IMR-90 (cell line): ENCODE measurements at regions not wholly inside any gene's neighbourhood (a gene's known extent, or its start where the extent isn't known, plus 50 kb on each side); places are given as distances from the start of the nearest gene placed in this dataset.

Source experiments
- ATAC-seq: fragments of 200-7000 bp; cut with Tn5 transposase; 2 replicates; pipeline ENCODE4 v1.9.1; 2020; ENCODE audit warnings: low read depth, mild to moderate bottlenecking, moderate library complexity
- BruUV-seq: library from RNA; stranded (reverse); fragments of 400-500 nt; replicated peaks from 2 replicates; lab custom pipeline; 2021; lab: Mats Ljungman, UMichigan
- CTCF ChIA-PET: fragments of 300-600 bp; formaldehyde crosslinking; extraction: SDS; loops from one replicate; lab custom pipeline; 2021; ENCODE audit warnings: antibody characterized with exemption; lab: Yijun Ruan, JAX
- POLR2A ChIA-PET: fragments of 300-600 bp; sonication (Branson Sonifier 250); formaldehyde crosslinking; loops from one replicate; lab custom pipeline; 2022; ENCODE audit warnings: antibody characterized with exemption; ENCODE audit not compliant: unreplicated experiment; lab: Charles Lee
- DNase-seq: peaks from one replicate; pipeline ENCODE4 v3.0.0; 2013
- H2AFZ ChIP-seq: replicated peaks from 2 replicates; pipeline ENCODE3; 2013; ENCODE audit warnings: low read length, mild to moderate bottlenecking; ENCODE audit not compliant: poor library complexity
- H2AK5ac ChIP-seq: 2 replicates; pipeline ENCODE4 v1.6.1; 2013; ENCODE audit warnings: low read depth, low read length, inconsistent platforms
- H2AK9ac ChIP-seq: replicated peaks from 2 replicates; pipeline ENCODE3; 2013; ENCODE audit warnings: mild to moderate bottlenecking, low read depth, low read length, moderate library complexity; ENCODE audit not compliant: poor library complexity
- H2BK120ac ChIP-seq: 2 replicates; pipeline ENCODE4 v1.6.1; 2013; ENCODE audit warnings: low read depth, low read length, inconsistent platforms
- H2BK15ac ChIP-seq: 3 replicates; pipeline ENCODE4 v1.6.1; 2013; ENCODE audit warnings: low read depth, low read length, inconsistent platforms
- H2BK20ac ChIP-seq: 2 replicates; pipeline ENCODE4 v1.6.1; 2013; ENCODE audit warnings: low read depth, mild to moderate bottlenecking, inconsistent platforms, low read length, moderate library complexity
- H2BK5ac ChIP-seq: 2 replicates; pipeline ENCODE4 v1.6.1; 2013; ENCODE audit warnings: mild to moderate bottlenecking, low read depth, low read length, inconsistent platforms; ENCODE audit not compliant: poor library complexity, severe bottlenecking
- H3K14ac ChIP-seq: replicated peaks from 2 replicates; pipeline ENCODE4 v1.6.1; 2013; ENCODE audit warnings: low read depth, low read length, inconsistent platforms
- H3K18ac ChIP-seq: 2 replicates; pipeline ENCODE4 v1.6.1; 2013; ENCODE audit warnings: low read depth, low read length, control low read depth
- H3K23ac ChIP-seq: 2 replicates; pipeline ENCODE4 v1.6.1; 2013; ENCODE audit warnings: low read depth, low read length, inconsistent platforms
- H3K27ac ChIP-seq: 2 replicates; pipeline ENCODE4 v1.5.1; 2013; ENCODE audit warnings: mild to moderate bottlenecking, control low read depth, low read length; ENCODE audit not compliant: insufficient read depth
- H3K27me3 ChIP-seq: 2 replicates; pipeline ENCODE4 v1.6.1; 2013; ENCODE audit warnings: low read length; ENCODE audit not compliant: control insufficient read depth, insufficient read depth
- H3K36me3 ChIP-seq: 2 replicates; pipeline ENCODE4 v1.6.1; 2013; ENCODE audit warnings: low read length, mixed read lengths; ENCODE audit not compliant: control insufficient read depth, insufficient read depth
- H3K4ac ChIP-seq: 2 replicates; pipeline ENCODE4 v1.6.1; 2013; ENCODE audit warnings: low read depth, low read length, inconsistent platforms
- H3K4me1 ChIP-seq: 2 replicates; pipeline ENCODE4 v1.6.1; 2013; ENCODE audit warnings: low read length, mixed read lengths; ENCODE audit not compliant: control insufficient read depth, insufficient read depth
- H3K4me2 ChIP-seq: 2 replicates; pipeline ENCODE4 v1.6.1; 2013; ENCODE audit warnings: low read depth, mild to moderate bottlenecking, control low read depth, low read length, moderate library complexity
- H3K4me3 ChIP-seq: 2 replicates; pipeline ENCODE4 v1.5.1; 2013; ENCODE audit warnings: low read depth, mild to moderate bottlenecking, control low read depth, low read length, moderate library complexity; ENCODE audit not compliant: insufficient read depth
- H3K56ac ChIP-seq: 2 replicates; pipeline ENCODE4 v1.6.1; 2013; ENCODE audit warnings: low read length, inconsistent platforms; ENCODE audit not compliant: insufficient read depth; ENCODE audit errors: extremely low read depth
- H3K79me1 ChIP-seq, 2 experiments: 2 replicates each; pipeline ENCODE4 v1.6.1; 2013; ENCODE audit warnings: low read length in 2 of 2, inconsistent platforms in 1 of 2, low read depth in 1 of 2
- H3K9ac ChIP-seq: 2 replicates; pipeline ENCODE4 v1.6.1; 2013; ENCODE audit warnings: low read depth, low read length, control low read depth
- H3K9me1 ChIP-seq: 2 replicates; pipeline ENCODE4 v1.6.1; 2013; ENCODE audit warnings: low read length, inconsistent platforms; ENCODE audit not compliant: insufficient read depth
- H3K9me3 ChIP-seq: 2 replicates; pipeline ENCODE4 v1.6.1; 2013; ENCODE audit warnings: low read length; ENCODE audit not compliant: control insufficient read depth, insufficient read depth
- H4K20me1 ChIP-seq: 2 replicates; pipeline ENCODE4 v1.6.1; 2013; ENCODE audit warnings: low read length, inconsistent platforms; ENCODE audit not compliant: insufficient read depth
- H4K5ac ChIP-seq: 2 replicates; pipeline ENCODE4 v1.6.1; 2013; ENCODE audit warnings: mild to moderate bottlenecking, low read depth, low read length, control low read depth
- H4K8ac ChIP-seq, 2 experiments: 2 replicates each; pipeline ENCODE4 v1.6.1; 2013; ENCODE audit warnings: low read depth in 2 of 2, low read length in 2 of 2, control low read depth in 1 of 2, inconsistent platforms in 1 of 2
- H4K91ac ChIP-seq: 2 replicates; pipeline ENCODE4 v1.6.1; 2013; ENCODE audit warnings: low read depth, low read length, inconsistent platforms; ENCODE audit not compliant: insufficient read depth
- BHLHE40 ChIP-seq: fragments of 150-350 bp; IDR thresholded peaks from 2 replicates; pipeline ENCODE4 v1.6.1; 2016; ENCODE audit warnings: mild to moderate bottlenecking, low read depth, low read length
- CEBPB ChIP-seq: IDR thresholded peaks from 2 replicates; pipeline ENCODE4 v1.6.1; 2012; ENCODE audit warnings: low read depth, low read length, improper control_type of control experiment
- CHD1 ChIP-seq: IDR thresholded peaks from 2 replicates; pipeline ENCODE4 v1.6.1; 2012; ENCODE audit warnings: low read depth, low read length, improper control_type of control experiment
- CTCF ChIP-seq: conservative IDR thresholded peaks from 2 replicates; pipeline ENCODE4 v1.5.1; 2012; ENCODE audit warnings: mild to moderate bottlenecking, low read depth, low read length, improper control_type of control experiment
- FOS ChIP-seq: fragments of 150-350 bp; IDR thresholded peaks from 2 replicates; pipeline ENCODE4 v1.6.1; 2016; ENCODE audit warnings: low read depth, low read length
- MAZ ChIP-seq: IDR thresholded peaks from 2 replicates; pipeline ENCODE4 v1.6.1; 2012; ENCODE audit warnings: low read depth, mild to moderate bottlenecking, low read length, improper control_type of control experiment, moderate library complexity, borderline replicate concordance
- MXI1 ChIP-seq: IDR thresholded peaks from 2 replicates; pipeline ENCODE4 v1.6.1; 2012; ENCODE audit warnings: low read depth, mild to moderate bottlenecking, low read length, moderate library complexity, borderline replicate concordance
- NFE2L2 ChIP-seq: fragments of 150-350 bp; IDR thresholded peaks from 2 replicates; pipeline ENCODE4 v1.6.1; 2016; ENCODE audit warnings: low read depth, mild to moderate bottlenecking, low read length
- RCOR1 ChIP-seq: IDR thresholded peaks from 2 replicates; pipeline ENCODE4 v1.6.1; 2012; ENCODE audit warnings: mild to moderate bottlenecking, low read length, improper control_type of control experiment; ENCODE audit not compliant: insufficient replicate concordance
- SMC3 ChIP-seq: fragments of 150-350 bp; IDR thresholded peaks from 2 replicates; pipeline ENCODE4 v1.6.1; 2016; ENCODE audit warnings: low read depth, mild to moderate bottlenecking, antibody characterized with exemption, low read length, moderate library complexity
- WGBS, 2 experiments: methylation state at CpG; one replicate each; pipeline versions ENCODE4 v1.1.5 to v1.1.7; 2013; ENCODE audit warnings: missing lambda C conversion rate in 2 of 2; ENCODE audit not compliant: insufficient read length in 1 of 2; ENCODE audit errors: extremely low coverage in 2 of 2; 5-methylcytosine and 5-hydroxymethylcytosine counted together
- dilution Hi-C: fragments of 300-500 bp; cut with HindIII; formaldehyde crosslinking; loops from one replicate; pipeline ENCODE4 v1.14.3; 2018; ENCODE audit warnings: low sequenced_read_pairs; ENCODE audit not compliant: unreplicated experiment
- in situ Hi-C: fragments of 300-500 bp; cut with MboI; formaldehyde crosslinking; loops from 3 replicates; pipeline ENCODE4 v1.14.3; 2019; ENCODE audit warnings: low sequenced_read_pairs, inconsistent platforms, mixed read lengths
- intact Hi-C: fragments of 100-400 bp; cut with micrococcal nuclease; formaldehyde crosslinking; loops from 2 replicates; pipeline ENCODE4 v1.10.0; 2022

- BruUV-seq, result no TSS peak
- Histone ChIP-seq H4K91ac (no peak overlapping the region), H3K23ac (no peak overlapping the region), H3K4me3 (no peak overlapping the region), H3K27ac (no peak overlapping the region), H3K27me3 (no peaks in the 10 kb centered on the region), H2AK5ac (no peak overlapping the region), H3K14ac (no peak overlapping the region), H2BK5ac (no peak overlapping the region), H3K79me1 (no peaks in the 10 kb centered on the region), H3K9me3 (no peaks in the 10 kb centered on the region), H4K20me1 (no peaks in the 10 kb centered on the region), H3K9me1 (0 out of 2 replicates have a peak, but pooled peaks cover 3% of the 10 kb centered on the region), H3K4me1 (peaks cover 8% of the 10 kb centered on the region), H2AK9ac (no peak overlapping the region), H2AFZ (no peak overlapping the region), H3K36me3 (no peaks in the 10 kb centered on the region), H3K4ac (no peak overlapping the region), H4K5ac (no peak overlapping the region), H4K8ac (no peak overlapping the region), H2BK120ac (no peak overlapping the region), H2BK15ac (no peak overlapping the region), H2BK20ac (no peak overlapping the region), H3K56ac (no peak overlapping the region), H3K18ac (no peak overlapping the region), H3K4me2 (no peak overlapping the region), H3K9ac (no peak overlapping the region)
- no peak for TF ChIP-seq CEBPB
- TF ChIP-seq SMC3, result no peak
- TF ChIP-seq RCOR1, result no peak
- TF ChIP-seq MXI1, result no peak
- TF ChIP-seq BHLHE40, result no peak
- no peak for TF ChIP-seq NFE2L2
- TF ChIP-seq FOS, result no peak
- no peak for TF ChIP-seq CTCF
- TF ChIP-seq MAZ, result no peak
- TF ChIP-seq CHD1, result no peak
- dilution Hi-C loops, result no loop called here
- ATAC-seq (no peak), DNase-seq (no peak)
- intact Hi-C loops, result no loop called here
- 83% methylated on average over 10 of the region's 12 CpGs; no CpG with 5 or more reads in 1 of the 2 experiments for WGBS, 2 experiments
- in situ Hi-C loops, result no loop called here
- ChIA-PET POLR2A (no interaction called here), CTCF (no interaction called here)
Measured at GRCh38 chr22:19659805-19660345, 54.4 kb upstream of the SEPTIN5 start.
